GM19351 (cell line): ENCODE measurements at regions not wholly inside any gene's neighbourhood (a gene's known extent, or its start where the extent isn't known, plus 50 kb on each side); places are given as distances from the start of the nearest gene placed in this dataset.
"Not testable (repeated sequence)": the region's sequence is repeated elsewhere in the genome, so short reads cannot be mapped to it uniquely, and the experiment has no call there.

Experiments used
- ATAC-seq: cut with Tn5 transposase; IDR thresholded peaks from one replicate; pipeline ENCODE4 v1.9.1; 2021; ENCODE audit warnings: mild to moderate bottlenecking, moderate library complexity; ENCODE audit not compliant: unreplicated experiment

- ATAC-seq: no peak
Measured at GRCh38 chr4:84298023-84298718, 200.9 kb downstream of the NKX6-1 start.

- ATAC-seq: no peak
Measured at GRCh38 chr4:84291969-84292368, 207.1 kb downstream of the NKX6-1 start.

- no peak for ATAC-seq
Measured at GRCh38 chr4:84286048-84286447, 213.0 kb downstream of the NKX6-1 start.

- no peak for ATAC-seq
Measured at GRCh38 chr4:84279678-84280077, 219.4 kb downstream of the NKX6-1 start.

- ATAC-seq: no peak
Measured at GRCh38 chr4:84277923-84278322, 221.2 kb downstream of the NKX6-1 start.

GRCh38 chr4:84276752-84277151 lies 222.3 kb downstream of the NKX6-1 start:
- no peak for ATAC-seq

GRCh38 chr4:84269536-84270044 lies 229.5 kb downstream of the NKX6-1 start:
- no peak for ATAC-seq

GRCh38 chr4:84264652-84265051 lies 234.4 kb downstream of the NKX6-1 start:
- ATAC-seq: no peak

GRCh38 chr4:84263415-84263814 lies 235.7 kb downstream of the NKX6-1 start:
- peak; percentile 70 for ATAC-seq

GRCh38 chr4:84260495-84260894 lies 238.6 kb downstream of the NKX6-1 start:
- ATAC-seq: no peak

GRCh38 chr4:84258905-84259830 lies 239.9 kb downstream of the NKX6-1 start:
- ATAC-seq: peak; percentile 67

- ATAC-seq: no peak
Measured at GRCh38 chr4:84254537-84254936, 244.6 kb downstream of the NKX6-1 start.

GRCh38 chr4:84249521-84249920 lies 249.6 kb downstream of the NKX6-1 start:
- no peak for ATAC-seq

- not testable (repeated sequence) for ATAC-seq
Measured at GRCh38 chr4:84245042-84245441, 254.1 kb downstream of the NKX6-1 start.

GRCh38 chr4:84244346-84244801 lies 254.7 kb downstream of the NKX6-1 start:
- not testable (repeated sequence) for ATAC-seq

GRCh38 chr4:84243685-84244084 lies 255.4 kb downstream of the NKX6-1 start:
- ATAC-seq: no peak

GRCh38 chr4:84239278-84239845 lies 259.7 kb downstream of the NKX6-1 start:
- no peak for ATAC-seq

- no peak for ATAC-seq
Measured at GRCh38 chr4:84238247-84239090, 260.6 kb downstream of the NKX6-1 start.

GRCh38 chr4:84237008-84237407 lies 262.1 kb downstream of the NKX6-1 start:
- no peak for ATAC-seq

- peak; percentile 99 for ATAC-seq
Measured at GRCh38 chr4:84235126-84235944, 263.8 kb downstream of the NKX6-1 start.
